ENCODE measurements at regions not wholly inside any gene's neighbourhood (a gene's known extent, or its start where the extent isn't known, plus 50 kb on each side); places are given as distances from the start of the nearest gene placed in this dataset.

DNA sequence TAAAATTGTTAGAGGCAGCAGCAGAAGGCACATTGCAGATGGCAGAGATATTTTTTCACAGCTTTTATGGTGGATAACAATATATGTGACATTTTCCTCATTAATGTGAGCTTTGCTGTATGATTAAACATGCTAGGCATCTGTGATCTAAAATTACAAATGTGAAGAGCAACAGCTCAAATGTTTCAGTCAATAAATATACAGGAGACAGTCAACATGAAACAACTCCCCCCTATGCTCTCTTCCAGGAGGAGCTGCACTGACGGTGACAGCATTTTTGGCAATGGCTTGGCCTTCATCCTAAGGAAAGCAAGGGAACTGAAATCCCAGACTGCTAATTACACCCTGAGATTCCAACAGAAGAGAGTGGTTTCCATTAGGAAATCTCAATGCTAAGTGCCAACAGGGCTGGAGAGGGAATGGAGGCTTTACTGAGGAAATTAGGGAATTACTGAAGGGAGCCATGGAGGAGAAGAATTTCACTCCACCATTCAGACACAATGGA is 51.4 kb upstream of the GRB10 start:
- TF ChIP-seq, protein P1, sequence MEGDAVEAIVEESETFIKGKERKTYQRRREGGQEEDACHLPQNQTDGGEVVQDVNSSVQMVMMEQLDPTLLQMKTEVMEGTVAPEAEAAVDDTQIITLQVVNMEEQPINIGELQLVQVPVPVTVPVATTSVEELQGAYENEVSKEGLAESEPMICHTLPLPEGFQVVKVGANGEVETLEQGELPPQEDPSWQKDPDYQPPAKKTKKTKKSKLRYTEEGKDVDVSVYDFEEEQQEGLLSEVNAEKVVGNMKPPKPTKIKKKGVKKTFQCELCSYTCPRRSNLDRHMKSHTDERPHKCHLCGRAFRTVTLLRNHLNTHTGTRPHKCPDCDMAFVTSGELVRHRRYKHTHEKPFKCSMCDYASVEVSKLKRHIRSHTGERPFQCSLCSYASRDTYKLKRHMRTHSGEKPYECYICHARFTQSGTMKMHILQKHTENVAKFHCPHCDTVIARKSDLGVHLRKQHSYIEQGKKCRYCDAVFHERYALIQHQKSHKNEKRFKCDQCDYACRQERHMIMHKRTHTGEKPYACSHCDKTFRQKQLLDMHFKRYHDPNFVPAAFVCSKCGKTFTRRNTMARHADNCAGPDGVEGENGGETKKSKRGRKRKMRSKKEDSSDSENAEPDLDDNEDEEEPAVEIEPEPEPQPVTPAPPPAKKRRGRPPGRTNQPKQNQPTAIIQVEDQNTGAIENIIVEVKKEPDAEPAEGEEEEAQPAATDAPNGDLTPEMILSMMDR (IDR thresholded peaks at IDR 0.05; ENCODE audit: insufficient read depth, low read length, poor library complexity, severe bottlenecking) = no peak
- DNase-seq (ENCODE audit: low read depth) = no peak
- H3K27me3 ChIP-seq (ENCODE audit: control insufficient read depth, insufficient read depth, low read length) = no peaks in the 10 kb centered on the region
- no peaks in the 10 kb centered on the region for H3K36me3 ChIP-seq (ENCODE audit: control insufficient read depth, insufficient read depth, low read length)
- no peak overlapping the region for H3K4me3 ChIP-seq (ENCODE audit: low read depth, low read length)

GRCh38 chr7:50832744-50833143 is 50.0 kb upstream of the GRB10 start:
- peak; percentile 90 for DNase-seq (ENCODE audit: low read depth)
- Histone ChIP-seq H3K27me3 (ENCODE audit: control insufficient read depth, insufficient read depth, low read length) (no peaks in the 10 kb centered on the region), H3K36me3 (ENCODE audit: control insufficient read depth, insufficient read depth, low read length) (no peaks in the 10 kb centered on the region), H3K4me3 (ENCODE audit: low read depth, low read length) (no peak overlapping the region)
- TF ChIP-seq, protein P1 (IDR thresholded peaks at IDR 0.05; ENCODE audit: insufficient read depth, low read length, poor library complexity, severe bottlenecking) = no peak
